Choroid plexus epithelial cell (primary cell): ENCODE measurements at regions not wholly inside any gene's neighbourhood (a gene's known extent, or its start where the extent isn't known, plus 50 kb on each side); places are given as distances from the start of the nearest gene placed in this dataset.
A peak's percentile ranks its signal among the peaks of the same experiment; 100 is the strongest.

Source experiments
- DNase-seq: peaks from one replicate; pipeline ENCODE4 v3.0.0-alpha.2; 2010; ENCODE audit warnings: low read depth
- H3K4me3 ChIP-seq: 2 replicates; pipeline ENCODE4 v1.5.1; 2011; ENCODE audit warnings: low read depth, mild to moderate bottlenecking, control low read depth, low read length, moderate library complexity
- CTCF ChIP-seq: conservative IDR thresholded peaks from 2 replicates; pipeline ENCODE4 v1.5.1; 2011; ENCODE audit warnings: low read depth, mild to moderate bottlenecking, control low read depth, inconsistent platforms, low read length, moderate library complexity

GRCh38 chr4:14810568-14810967, 191.7 kb upstream of the CPEB2 start:
- DNase-seq = peak; percentile 6
- TF ChIP-seq CTCF = no peak
- no peak overlapping the region for H3K4me3 ChIP-seq

GRCh38 chr4:14812101-14812500, 190.2 kb upstream of the CPEB2 start:
- DNase-seq = no peak
- H3K4me3 ChIP-seq = no peak overlapping the region
- no peak for TF ChIP-seq CTCF

GRCh38 chr4:14816623-14817261, 185.5 kb upstream of the CPEB2 start:
- no peak overlapping the region for H3K4me3 ChIP-seq
- TF ChIP-seq CTCF = no peak
- DNase-seq = no peak

- no peak overlapping the region for H3K4me3 ChIP-seq
- no peak for TF ChIP-seq CTCF
- DNase-seq = no peak
Observed at GRCh38 chr4:14824189-14824588, 178.1 kb upstream of the CPEB2 start.

GRCh38 chr4:14827111-14827510, 175.2 kb upstream of the CPEB2 start:
- TF ChIP-seq CTCF = no peak
- H3K4me3 ChIP-seq = no peak overlapping the region
- peak; percentile 44 for DNase-seq

DNA sequence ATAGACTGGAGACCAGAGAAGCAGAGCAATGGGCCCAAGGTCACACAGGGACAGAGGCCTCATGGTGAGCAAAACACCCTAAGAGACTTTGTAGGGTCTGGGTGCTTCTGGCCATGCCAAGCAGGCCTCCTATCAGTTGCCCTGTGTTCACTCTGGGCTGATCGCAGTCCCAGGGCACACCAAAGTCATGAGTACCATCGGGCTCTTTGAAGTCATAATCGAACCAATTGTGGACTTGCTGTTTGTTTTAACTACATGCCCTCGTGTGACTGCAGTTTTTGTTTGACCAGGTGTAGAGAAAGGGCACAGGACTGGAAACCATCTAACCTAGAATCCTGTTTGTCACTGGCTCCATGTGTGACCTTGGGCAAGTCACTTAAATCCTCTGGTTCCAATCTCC, 172.5 kb upstream of the CPEB2 start:
- no peak for TF ChIP-seq CTCF
- H3K4me3 ChIP-seq = no peak overlapping the region
- DNase-seq = no peak

DNA sequence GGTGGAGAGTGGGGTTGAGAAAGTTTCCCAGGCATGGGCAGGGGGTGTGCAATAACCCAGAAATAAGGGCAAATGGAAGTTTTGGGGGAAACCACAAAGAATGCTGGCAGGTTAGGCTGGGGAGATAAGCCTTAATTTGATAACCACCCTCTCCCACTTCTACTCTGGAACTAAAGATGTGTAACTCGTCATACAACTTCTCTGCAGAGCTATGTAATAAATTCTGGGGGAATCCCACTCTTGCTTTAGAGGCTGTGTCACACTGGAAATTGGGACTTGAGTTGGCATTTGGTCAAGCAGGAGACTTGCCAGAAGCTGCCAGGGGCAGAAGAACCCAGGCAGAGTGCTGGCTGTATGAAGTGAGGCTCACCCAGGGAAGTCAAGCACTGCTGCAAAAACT, 170.9 kb upstream of the CPEB2 start:
- H3K4me3 ChIP-seq = no peak overlapping the region
- no peak for DNase-seq
- TF ChIP-seq CTCF = no peak
